GM23248 (cell line): ENCODE measurements at regions not wholly inside any gene's neighbourhood (a gene's known extent, or its start where the extent isn't known, plus 50 kb on each side); places are given as distances from the start of the nearest gene placed in this dataset.
"Not testable (repeated sequence)": the region's sequence is repeated elsewhere in the genome, so short reads cannot be mapped to it uniquely, and the experiment has no call there.

ENCODE experiments used
- EZH2 ChIP-seq: fragments of 200-600 bp; sonication (generic); IDR thresholded peaks from 2 replicates; pipeline ENCODE4 v1.6.1; 2018; ENCODE audit warnings: antibody characterized with exemption, mild to moderate bottlenecking; ENCODE audit not compliant: insufficient read depth, poor library complexity, severe bottlenecking
- EZH2phosphoT487 ChIP-seq: fragments of 200-600 bp; sonication (generic); IDR thresholded peaks from 2 replicates; pipeline ENCODE4 v1.6.1; 2018; ENCODE audit warnings: antibody characterized with exemption, moderate library complexity, mild to moderate bottlenecking, low read depth; ENCODE audit not compliant: insufficient read depth

GRCh38 chr14:23769221-23769728, 133.1 kb downstream of the DHRS2 start:
- TF ChIP-seq EZH2, EZH2phosphoT487: not testable (repeated sequence)
